IPS-NIHi7 (cell line): ENCODE measurements at regions not wholly inside any gene's neighbourhood (a gene's known extent, or its start where the extent isn't known, plus 50 kb on each side); places are given as distances from the start of the nearest gene placed in this dataset.
"Not testable (repeated sequence)": the region's sequence is repeated elsewhere in the genome, so short reads cannot be mapped to it uniquely, and the experiment has no call there.

Source experiments
- DNase-seq: peaks from one replicate; pipeline ENCODE4 v3.0.0; 2012; ENCODE audit warnings: mixed read lengths; ENCODE audit errors: extremely low spot score

DNA sequence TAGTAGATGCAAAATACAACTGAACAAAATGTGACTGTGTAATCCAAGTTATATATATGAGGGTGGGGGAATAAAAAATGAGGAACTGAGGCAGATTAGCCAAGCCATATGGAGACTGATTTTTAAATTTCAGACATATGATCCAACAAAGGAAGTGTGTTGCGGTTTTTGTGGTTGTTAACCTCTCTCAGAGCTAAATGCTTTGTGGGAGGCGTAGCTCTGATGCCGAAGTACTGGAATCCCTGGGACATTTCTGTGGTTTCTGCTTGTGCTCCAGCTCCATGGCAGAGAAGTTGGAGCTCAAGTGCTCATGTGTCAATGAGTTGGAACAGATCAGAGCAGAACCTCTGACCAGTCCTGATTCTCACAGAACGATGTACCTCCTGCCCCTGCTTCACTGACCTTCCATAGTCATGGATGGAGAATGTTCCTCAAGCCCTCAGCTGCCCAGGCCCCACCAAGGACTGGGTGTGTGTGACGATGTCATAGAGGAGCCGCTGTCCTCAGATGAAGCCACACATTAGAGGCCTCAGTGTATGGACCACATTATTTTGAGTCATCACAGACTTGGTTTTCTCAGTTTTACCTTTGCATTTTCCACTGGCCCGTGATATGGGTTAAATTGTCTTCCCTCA is 107.6 kb downstream of the SOX1 start:
- DNase-seq, result no peak

DNA sequence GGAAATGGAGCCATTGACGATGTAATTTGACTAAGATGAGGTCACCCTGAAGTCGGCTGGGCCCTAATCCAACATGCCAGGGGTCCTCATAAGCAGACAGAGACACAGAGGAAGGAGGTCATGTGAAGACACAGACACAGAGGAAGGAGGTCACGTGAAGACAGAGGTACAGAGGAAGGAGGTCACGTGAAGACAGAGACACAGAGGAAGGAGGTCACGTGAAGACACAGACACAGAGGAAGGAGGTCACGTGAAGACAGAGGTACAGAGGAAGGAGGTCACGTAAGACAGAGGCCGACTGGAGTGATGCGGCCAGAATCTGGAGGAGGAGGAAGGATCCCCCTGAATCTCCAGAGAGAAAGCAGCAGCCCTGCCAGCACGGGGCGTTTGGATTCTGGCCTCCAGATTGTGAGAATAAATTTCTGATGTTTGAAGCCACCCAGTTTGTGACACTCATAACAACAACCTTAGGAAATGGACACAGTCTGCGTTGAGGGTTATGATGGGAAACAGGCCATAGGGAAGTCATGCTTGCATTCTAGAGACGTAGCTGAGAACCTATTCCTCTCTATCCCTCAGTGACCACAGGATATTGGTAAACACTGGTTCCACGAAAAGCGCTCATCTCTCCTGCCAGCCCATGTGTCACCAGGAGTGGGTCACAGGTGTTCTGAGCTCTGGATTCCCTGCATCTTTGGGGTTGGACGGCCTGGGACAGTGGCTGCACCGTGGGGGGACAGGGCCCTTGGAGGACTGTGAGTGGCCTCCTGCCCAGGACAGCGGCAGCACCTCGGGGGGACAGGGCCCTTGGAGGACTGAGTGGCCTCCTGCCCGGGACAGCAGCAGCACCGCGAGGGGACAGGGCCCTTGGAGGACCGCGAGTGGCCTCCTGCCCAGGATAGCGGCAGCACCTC is 108.5 kb downstream of the SOX1 start:
- no peak for DNase-seq

DNA sequence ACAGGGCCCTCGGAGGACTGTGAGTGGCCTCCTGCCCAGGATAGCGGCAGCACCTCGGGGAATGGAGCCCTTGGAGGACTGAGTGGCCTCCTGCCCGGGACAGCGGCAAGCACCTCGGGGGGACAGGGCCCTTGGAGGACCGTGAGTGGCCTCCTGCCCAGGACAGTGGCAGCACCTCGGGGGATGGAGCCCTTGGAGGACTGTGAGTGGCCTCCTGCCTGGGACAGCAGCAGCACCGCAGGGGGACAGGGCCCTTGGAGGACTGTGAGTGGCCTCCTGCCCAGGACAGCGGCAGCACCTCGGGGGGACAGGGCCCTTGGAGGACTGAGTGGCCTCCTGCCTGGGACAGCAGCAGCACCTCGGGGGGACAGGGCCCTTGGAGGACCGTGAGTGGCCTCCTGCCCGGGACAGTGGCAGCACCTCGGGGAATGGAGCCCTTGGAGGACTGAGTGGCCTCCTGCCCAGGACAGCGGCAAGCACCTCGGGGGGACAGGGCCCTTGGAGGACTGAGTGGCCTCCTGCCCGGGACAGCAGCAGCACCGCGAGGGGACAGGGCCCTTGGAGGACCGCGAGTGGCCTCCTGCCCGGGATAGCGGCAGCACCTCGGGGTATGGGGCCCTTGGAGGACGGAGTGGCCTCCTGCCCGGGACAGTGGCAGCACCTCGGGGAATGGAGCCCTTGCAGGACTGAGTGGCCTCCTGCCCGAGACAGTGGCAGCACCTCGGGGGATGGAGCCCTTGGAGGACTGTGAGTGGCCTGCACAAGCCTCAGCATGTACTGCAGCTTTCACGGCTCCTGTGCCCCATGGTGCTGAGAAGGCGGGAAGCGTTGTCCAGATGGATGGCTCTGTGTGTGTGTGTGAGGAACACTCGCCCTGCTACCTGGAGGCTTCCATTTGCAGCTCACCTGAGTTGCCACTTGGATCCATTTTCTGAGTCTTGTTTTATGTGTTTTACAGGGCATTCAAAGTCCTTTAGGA is 109.5 kb downstream of the SOX1 start:
- DNase-seq, result not testable (repeated sequence)

DNA sequence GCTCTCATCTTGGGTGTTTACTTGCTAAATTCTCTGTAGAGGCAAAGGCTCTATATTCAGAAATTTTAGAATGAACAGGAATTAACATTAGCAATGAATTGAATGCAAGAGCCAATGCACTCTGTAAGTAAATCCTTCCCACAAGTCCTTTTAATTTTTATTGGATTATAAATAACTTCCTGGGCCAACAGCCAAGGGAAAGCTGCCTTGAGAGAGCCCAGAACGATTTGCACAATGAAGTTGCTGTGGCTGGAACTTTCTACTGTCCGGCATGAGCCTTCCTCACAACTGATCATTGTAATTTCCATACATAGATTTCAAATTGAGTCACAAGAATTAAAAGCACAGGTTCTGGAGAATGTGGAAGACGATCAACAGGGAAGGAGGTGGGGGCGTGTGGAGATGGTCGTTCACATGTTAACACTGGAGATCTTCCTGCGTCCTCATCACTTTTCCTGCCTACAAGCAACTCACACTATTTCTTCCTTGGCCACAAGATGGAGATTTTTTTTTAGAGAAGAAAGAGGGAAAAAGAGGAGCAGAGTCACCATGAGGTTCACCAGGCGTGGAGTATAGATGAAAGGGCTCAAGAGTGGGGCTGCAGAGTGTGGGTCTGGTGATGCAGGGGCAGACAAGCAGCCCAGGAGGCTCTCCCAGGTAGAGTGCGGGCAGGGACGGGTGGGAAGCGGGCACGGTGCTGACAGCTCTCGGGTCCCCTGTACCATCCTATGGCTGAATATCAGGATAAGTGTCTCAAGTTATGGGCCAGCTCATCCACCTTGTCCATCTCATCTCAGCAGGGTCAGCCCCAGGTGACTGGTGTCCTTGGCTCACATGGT is 110.7 kb downstream of the SOX1 start:
- DNase-seq, result no peak

DNA sequence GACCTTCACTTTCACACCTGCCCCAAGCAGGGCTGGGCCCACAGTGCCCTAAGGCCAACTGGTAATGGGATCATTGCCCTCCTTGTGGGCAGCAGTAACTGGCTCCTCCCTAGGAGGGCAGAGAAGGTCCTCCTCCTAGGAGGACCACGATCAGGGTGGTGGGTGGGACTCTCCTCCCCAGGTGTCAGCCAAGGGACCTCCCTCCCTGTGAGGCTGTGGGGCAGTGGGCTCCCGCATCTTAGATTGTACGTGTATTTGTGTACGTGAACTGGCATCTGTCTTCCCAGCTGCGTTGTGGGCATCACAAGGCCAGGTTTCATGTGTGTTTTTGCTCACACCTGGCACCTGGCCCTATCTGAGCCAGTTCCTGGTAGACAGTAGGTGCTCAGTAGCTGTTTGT is 111.8 kb downstream of the SOX1 start:
- DNase-seq, result no peak

DNA sequence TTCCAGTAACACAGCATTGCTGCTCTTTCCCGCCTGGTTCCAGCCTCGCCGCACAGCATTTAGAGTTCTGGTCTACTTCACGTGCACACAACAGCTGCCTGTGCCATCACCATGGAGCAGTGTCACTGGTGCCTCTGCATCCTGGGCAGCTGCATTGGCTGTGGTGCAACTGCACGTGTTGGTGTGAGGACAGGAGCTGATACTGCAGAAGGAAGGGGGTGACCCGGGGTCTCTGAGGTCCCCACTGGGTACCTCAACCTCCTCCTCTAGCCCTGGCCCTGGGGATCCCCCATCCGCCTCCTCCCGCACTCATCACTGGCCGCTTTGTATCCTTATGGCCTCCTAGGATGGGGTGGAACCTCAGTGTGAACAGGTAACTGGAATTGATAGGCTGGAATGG is 112.5 kb downstream of the SOX1 start:
- DNase-seq, result no peak

DNA sequence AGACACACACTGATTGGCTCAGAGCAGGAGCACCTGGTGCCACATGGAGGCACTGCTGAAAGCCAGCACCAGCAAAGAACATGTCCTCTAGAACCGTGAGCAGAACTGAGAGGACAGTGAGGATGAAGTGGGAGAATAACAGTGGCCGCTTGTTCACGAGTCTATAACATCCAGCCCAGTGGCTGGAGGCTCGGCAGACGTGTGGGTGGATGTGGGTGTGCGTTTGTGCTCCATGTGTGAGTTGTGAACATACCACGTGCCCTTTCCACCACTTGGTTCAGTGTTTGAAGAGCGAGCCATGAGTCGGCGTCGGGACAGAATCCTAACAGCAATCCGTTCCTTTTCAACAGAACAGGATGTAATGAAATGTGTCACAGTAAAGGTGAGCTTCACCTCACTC is 113.0 kb downstream of the SOX1 start:
- no peak for DNase-seq

DNA sequence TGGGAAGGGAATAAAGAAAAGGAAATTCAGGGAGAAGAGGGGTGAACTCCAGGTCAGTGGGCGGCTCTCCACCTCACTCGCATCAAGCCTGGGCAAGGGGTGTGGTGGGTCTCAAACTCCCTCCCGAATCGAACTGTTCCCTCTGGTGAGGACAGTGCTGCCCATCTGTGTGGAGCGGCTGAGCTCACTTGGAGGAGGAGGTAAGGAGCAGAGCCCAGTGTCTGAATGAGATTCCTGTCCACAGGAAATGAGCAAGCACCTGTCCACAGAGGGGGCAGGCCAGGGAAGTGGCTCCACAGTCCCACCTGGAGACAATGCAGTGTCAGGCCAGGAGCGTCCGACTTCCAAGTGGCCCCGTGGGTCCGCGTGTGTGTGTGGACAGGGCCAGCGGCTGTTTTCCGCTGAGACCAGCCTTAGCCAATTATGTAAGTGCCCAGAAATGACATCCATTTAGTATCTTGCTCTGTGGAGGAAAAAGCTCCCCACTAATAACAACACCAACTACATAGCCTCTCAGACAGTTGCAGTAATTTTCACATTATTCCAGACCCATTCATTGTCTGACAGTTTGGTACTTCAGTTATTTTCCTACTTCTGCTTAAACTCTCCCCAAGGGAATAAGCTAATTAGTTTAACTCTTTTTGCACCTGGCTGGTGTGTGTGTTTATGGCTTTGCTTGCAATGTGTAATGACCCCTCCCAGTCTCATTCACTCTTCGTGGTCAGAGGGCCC is 114.6 kb downstream of the SOX1 start:
- no peak for DNase-seq

DNA sequence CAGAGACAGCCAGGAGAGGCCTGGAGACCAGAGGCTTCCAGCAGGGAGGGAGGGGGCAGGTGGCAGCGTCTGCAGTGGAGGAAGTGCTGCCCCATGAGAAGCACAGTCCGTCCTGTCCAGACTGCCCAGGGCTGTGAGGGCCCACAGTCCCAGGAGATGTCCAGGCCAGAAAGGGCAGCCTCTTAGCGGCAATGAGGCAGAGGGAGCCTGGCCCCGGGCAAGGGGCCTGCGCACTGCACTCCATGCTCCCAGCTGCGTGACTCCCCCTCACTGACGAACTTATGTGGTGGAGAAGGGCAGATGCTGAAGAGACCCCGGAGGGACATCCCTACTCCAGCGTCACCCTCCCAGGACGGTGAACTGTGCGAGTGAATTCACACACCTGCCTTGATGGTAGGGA is 115.3 kb downstream of the SOX1 start:
- no peak for DNase-seq

DNA sequence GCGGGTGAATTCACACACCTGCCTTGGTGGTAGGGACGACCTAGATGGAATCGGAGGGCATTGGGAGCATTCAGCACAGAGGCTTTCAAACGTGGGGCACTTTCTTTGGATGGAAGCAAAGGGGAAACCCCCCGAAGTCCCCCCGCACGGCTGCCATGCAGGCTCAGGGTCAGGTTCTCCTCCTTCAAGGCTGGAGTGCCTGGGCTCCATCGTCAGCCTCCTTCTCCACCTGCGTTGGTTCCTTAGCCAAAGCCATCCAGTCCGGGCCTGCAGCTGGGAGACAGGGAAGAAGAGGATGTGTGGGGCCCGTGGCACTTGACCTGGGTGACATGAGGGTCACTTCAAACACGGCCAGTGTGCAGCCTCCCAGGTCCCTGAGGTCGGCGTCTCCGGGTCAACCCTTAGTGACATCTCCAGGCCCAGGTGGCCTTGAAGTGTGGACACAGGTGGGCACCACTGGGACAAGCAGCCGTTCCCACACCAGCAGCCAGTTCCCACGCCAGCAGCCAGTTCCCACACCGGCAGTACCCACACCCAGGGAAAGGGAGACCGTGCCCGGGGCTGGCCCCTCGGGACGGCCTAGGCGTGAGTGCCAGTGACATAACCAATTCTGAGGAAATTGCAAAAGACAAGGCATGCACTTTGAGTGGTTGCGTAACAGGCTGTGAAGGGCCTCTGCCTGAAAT is 116.0 kb downstream of the SOX1 start:
- DNase-seq, result no peak

DNA sequence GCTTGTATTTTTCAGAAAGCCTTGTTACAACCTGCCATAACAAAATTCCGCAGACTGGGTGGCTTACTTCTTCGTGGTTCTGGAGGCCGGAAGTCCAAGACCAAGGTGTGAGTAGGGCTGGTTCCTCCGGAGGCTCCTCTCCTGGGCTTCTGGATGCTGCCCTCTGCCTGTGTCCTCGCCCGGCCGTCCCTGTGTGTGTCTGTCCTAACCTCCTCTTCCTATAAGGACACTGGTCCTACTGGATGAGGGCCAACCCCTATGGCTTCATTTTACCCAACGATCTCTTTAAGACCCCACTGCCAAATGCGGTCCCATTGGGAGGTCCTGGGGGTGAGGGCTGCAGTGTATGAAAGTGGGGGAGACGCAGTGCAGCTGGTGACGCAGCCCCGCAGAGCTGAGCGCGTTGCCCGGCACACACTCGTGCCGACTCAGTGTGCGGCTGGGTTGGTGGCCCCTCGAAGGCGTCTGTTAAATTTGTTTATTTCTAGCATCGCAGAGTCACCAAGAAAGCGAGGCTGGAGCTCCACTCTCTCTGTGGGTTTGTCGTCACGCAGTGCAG is 116.7 kb downstream of the SOX1 start:
- no peak for DNase-seq

DNA sequence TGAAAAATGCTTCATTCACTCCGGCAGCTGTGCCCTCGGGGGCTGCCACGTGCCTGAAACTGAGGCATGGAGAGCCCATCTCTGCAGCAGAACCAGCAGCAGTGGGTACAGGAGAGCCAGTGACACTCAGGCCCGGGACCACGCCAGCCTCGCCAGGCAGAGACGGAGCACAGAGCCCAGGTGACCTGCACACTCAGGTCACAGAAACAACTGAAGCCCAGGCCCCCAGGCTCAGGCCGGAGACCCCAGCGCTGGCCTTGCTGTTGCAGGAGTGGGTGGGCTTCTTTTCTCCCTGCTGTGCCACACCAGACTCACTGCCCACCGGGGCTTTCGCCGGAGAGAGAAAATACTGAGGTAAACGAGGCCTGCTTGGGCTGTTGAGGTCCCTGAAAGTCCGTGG is 117.3 kb downstream of the SOX1 start:
- DNase-seq, result no peak

DNA sequence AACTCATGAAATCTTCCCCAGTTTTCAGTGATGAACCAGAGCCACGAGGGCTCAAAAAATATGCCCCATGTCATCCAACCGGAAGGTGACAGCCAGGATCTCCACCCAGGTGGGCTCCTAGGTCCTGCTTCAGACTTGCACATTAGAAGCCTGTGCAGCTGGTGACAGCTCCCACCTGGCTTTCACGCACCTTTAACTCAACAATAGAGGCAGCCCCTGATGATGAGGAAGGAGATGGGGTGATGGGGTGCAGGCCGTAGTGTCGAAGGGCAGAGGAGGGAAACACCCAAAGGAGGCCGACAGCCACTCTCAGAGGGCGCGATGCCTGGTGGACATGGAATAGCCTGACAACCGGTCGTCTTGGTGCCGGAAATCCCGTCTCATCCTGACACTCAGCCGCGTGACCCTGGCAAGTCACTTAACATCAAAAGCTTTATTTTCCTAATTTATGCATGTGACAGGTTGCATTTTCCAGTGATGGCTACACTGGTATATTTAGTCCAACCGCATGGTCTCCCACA is 118.0 kb downstream of the SOX1 start:
- no peak for DNase-seq

DNA sequence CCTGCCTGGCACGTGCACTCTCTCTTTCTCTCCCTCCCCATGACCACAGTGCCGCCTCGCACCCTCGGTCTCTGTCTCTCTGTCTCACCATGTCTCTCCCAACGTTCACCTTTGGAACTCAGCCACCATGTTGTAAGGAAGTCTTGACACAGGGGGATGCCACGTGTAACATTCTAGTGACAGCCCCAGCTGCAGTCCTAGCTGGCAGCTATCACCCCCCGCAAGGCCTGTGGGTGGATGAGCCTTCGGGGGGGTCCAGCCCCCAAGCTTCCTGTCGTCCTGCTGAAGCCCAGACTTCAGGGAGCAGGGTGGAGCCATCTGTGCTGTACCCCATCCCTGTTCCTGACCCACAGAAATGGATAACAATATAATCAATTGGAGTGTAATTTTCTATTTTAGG is 118.5 kb downstream of the SOX1 start:
- DNase-seq, result no peak

DNA sequence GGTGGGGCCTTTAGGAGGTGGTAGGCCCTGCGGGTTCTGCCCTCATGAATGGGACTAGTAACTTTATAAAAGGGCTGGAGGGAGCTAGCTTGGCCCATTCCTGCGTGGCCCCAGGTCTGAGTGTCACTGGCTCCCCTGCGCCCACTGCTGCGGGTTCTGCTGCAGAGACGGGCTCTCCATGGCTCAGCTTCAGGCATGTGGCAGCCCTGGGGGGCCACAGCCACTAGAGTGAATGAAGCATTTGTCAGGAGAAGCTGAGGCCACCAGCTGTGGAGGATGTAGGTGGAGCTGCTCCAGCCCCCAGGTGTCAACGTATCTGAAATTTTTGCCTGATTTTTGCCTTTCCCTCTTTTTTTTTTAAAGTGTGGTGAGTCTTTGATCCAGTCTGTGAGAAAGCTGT is 119.1 kb downstream of the SOX1 start:
- no peak for DNase-seq

DNA sequence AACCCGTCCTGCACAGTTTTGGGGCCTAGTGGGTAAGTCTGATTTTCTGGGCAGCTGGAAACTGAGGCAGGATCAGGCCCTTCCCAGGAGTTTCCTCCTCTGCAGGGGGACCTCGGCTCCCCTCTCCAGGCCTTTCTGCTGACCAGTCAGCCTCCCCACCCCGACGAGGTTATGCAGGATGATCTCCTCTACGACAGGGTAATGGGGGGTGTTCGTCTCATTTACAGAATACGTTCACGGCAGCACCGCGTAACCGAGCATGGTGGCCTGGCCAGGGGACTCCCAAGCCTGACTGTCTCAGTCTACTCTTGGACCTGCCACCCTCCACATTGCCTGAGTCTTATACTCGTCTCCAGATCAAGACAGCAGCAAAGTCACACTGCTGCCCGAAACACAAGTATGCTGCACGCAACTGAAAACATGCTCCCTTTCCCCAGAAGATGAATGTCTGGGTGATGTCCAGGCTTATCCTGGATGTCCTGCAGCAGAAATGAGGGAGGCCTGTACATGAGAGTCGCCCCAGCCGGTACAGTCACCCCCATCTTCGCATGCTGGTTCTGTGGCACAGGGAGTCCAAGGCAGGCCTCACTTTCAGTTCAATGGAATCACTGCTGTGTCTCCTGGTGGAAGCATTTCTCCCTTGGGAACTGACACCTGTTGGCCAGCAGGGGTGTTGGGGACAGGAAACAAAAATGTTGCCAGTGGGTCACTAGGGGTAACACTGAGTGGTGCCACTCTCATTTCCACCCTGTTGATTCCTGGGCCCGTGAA is 120.8 kb downstream of the SOX1 start:
- DNase-seq, result no peak

DNA sequence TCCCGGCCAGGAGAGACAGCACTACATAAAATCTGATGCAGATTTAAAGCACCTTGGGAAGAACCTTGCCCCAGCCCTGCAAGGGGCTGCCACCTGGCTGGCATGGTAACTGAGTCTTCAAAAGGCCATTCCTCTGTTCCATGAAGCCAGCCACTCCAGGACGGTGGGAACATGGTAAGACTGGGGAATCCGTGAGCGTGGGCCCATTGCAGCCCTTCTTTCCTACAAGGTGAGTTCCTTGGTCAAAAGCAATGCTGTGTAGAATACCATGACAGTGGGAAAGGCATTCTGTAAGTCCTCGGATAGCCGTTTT is 121.3 kb downstream of the SOX1 start:
- no peak for DNase-seq

DNA sequence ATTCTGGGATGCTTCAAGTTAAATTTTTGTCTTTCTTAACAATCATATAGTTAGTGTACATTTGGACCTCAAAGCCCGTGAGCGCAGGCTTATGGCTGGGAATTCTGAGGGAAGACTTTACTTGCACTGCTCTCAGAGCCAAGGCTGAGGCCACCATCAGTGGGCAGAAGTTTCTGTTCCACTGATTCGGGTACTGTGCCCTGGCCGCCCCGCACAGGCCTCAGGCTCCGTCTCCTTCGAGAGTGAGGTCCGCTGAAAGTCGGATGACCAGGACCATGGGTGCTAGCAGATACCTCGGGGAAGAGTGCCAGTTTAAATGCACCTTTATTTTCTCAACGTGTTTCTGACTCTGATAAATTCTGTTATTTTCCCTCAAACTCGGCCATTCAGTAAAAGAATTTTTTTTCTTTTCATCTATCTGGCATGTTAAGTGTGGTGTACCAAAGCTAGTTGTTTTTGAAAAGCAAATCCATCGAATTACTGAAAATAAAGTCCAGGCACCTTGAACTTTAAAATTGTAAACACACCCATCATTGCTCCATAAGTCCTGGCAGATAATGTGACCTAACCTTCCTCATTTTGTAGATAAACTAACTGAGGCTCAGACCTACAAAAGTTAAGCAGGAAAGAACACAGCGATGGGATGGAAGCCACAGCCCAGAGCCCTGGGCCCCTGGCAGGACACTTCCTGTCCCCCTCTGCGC is 126.7 kb downstream of the SOX1 start:
- no peak for DNase-seq
